OCI-LY1 (cell line): ENCODE measurements at regions not wholly inside any gene's neighbourhood (a gene's known extent, or its start where the extent isn't known, plus 50 kb on each side); places are given as distances from the start of the nearest gene placed in this dataset.

Source experiments
- H2AFZ ChIP-seq: fragments of 200-600 bp; sonication (generic), shearing (Covaris generic); 2 replicates; pipeline ENCODE4 v1.6.0; 2014; ENCODE audit warnings: antibody characterized with exemption, mild to moderate bottlenecking, low read length
- H3F3A ChIP-seq: fragments of 200-600 bp; sonication (generic), shearing (Covaris generic); 2 replicates; pipeline ENCODE4 v1.6.0; 2014; ENCODE audit warnings: mild to moderate bottlenecking, antibody characterized with exemption, low read length, moderate library complexity; ENCODE audit not compliant: insufficient read depth
- H3K27ac ChIP-seq: fragments of 200-600 bp; sonication (generic); 2 replicates; pipeline ENCODE4 v1.5.1; 2014; ENCODE audit warnings: low read length, mixed run types, mild to moderate bottlenecking, low read depth; ENCODE audit not compliant: poor library complexity, severe bottlenecking
- H3K27me3 ChIP-seq: fragments of 200-600 bp; sonication (generic); 2 replicates; pipeline ENCODE4 v1.6.0; 2014; ENCODE audit warnings: antibody characterized with exemption, mild to moderate bottlenecking, low read length, moderate library complexity; ENCODE audit not compliant: insufficient read depth
- H3K36me3 ChIP-seq: fragments of 200-600 bp; sonication (generic); 2 replicates; pipeline ENCODE4 v1.6.1; 2014; ENCODE audit warnings: mild to moderate bottlenecking, antibody characterized with exemption, low read length, moderate library complexity, mixed read lengths; ENCODE audit not compliant: insufficient read depth
- H3K4me1 ChIP-seq: fragments of 200-600 bp; sonication (generic); 2 replicates; pipeline ENCODE4 v1.5.1; 2014; ENCODE audit warnings: mild to moderate bottlenecking, low read length, moderate library complexity; ENCODE audit not compliant: insufficient read depth, severe bottlenecking
- H3K4me2 ChIP-seq: fragments of 200-600 bp; sonication (generic), shearing (Covaris generic); 2 replicates; pipeline ENCODE4 v1.6.1; 2014; ENCODE audit warnings: low read length
- H3K4me3 ChIP-seq: fragments of 200-600 bp; sonication (generic); 2 replicates; pipeline ENCODE4 v1.5.1; 2014; ENCODE audit warnings: low read length, low read depth, mild to moderate bottlenecking, mixed read lengths; ENCODE audit not compliant: poor library complexity, severe bottlenecking
- H3K79me2 ChIP-seq: fragments of 200-600 bp; shearing (Covaris generic); 2 replicates; pipeline ENCODE4 v1.6.1; 2016; ENCODE audit warnings: mixed run types, low read length, mixed read lengths; ENCODE audit not compliant: insufficient read depth
- H3K9ac ChIP-seq: fragments of 200-600 bp; sonication (generic), shearing (Covaris generic); 2 replicates; pipeline ENCODE4 v1.6.1; 2014; ENCODE audit warnings: mild to moderate bottlenecking, low read length, mixed read lengths
- H3K9me2 ChIP-seq: fragments of 200-600 bp; sonication (generic), shearing (Covaris generic); 2 replicates; pipeline ENCODE4 v1.6.1; 2014; ENCODE audit warnings: low read depth, mild to moderate bottlenecking, low read length, mixed read lengths
- H3K9me3 ChIP-seq: fragments of 200-600 bp; shearing (Covaris generic); 2 replicates; pipeline ENCODE4 v1.6.1; 2014; ENCODE audit warnings: low read length, mixed read lengths
- H4K20me1 ChIP-seq: fragments of 200-600 bp; sonication (generic), shearing (Covaris generic); 2 replicates; pipeline ENCODE4 v1.6.0; 2016; ENCODE audit warnings: mild to moderate bottlenecking, low read length; ENCODE audit not compliant: insufficient read depth
- EZH2 ChIP-seq: fragments of 200-600 bp; sonication (generic), shearing (Covaris generic); IDR thresholded peaks from 2 replicates; pipeline ENCODE4 v1.8.0; 2017; ENCODE audit warnings: borderline replicate concordance, mixed run types, mild to moderate bottlenecking, antibody characterized with exemption, low read length, moderate library complexity, mixed read lengths
- TF ChIP-seq, protein P1 (sequence below): fragments of 200-600 bp; sonication (generic), shearing (Covaris generic); IDR thresholded peaks from 2 replicates; pipeline ENCODE4 v1.5.1; 2017; ENCODE audit warnings: mild to moderate bottlenecking, antibody characterized with exemption, low read length, moderate library complexity, mixed read lengths

GRCh38 chrX:13932416-13932815, 97.3 kb downstream of the GEMIN8 start:
- Histone ChIP-seq H3K4me2 (no peak overlapping the region), H3K36me3 (no peaks in the 10 kb centered on the region), H3K79me2 (no peaks in the 10 kb centered on the region), H4K20me1 (no peaks in the 10 kb centered on the region), H3K4me1 (no peaks in the 10 kb centered on the region), H3K27ac (no peak overlapping the region), H2AFZ (no peak overlapping the region), H3K9ac (no peak overlapping the region), H3K9me3 (no peaks in the 10 kb centered on the region), H3K9me2 (no peaks in the 10 kb centered on the region), H3F3A (no peaks in the 10 kb centered on the region), H3K27me3 (no peaks in the 10 kb centered on the region), H3K4me3 (no peak overlapping the region)
- TF ChIP-seq, protein P1, sequence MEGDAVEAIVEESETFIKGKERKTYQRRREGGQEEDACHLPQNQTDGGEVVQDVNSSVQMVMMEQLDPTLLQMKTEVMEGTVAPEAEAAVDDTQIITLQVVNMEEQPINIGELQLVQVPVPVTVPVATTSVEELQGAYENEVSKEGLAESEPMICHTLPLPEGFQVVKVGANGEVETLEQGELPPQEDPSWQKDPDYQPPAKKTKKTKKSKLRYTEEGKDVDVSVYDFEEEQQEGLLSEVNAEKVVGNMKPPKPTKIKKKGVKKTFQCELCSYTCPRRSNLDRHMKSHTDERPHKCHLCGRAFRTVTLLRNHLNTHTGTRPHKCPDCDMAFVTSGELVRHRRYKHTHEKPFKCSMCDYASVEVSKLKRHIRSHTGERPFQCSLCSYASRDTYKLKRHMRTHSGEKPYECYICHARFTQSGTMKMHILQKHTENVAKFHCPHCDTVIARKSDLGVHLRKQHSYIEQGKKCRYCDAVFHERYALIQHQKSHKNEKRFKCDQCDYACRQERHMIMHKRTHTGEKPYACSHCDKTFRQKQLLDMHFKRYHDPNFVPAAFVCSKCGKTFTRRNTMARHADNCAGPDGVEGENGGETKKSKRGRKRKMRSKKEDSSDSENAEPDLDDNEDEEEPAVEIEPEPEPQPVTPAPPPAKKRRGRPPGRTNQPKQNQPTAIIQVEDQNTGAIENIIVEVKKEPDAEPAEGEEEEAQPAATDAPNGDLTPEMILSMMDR: no peak
- TF ChIP-seq EZH2: no peak

GRCh38 chrX:13927175-13927574, 102.5 kb downstream of the GEMIN8 start:
- Histone ChIP-seq H4K20me1 (no peaks in the 10 kb centered on the region), H2AFZ (no peak overlapping the region), H3K27me3 (no peaks in the 10 kb centered on the region), H3K4me2 (no peak overlapping the region), H3K9me2 (no peaks in the 10 kb centered on the region), H3K9me3 (no peaks in the 10 kb centered on the region), H3K79me2 (no peaks in the 10 kb centered on the region), H3K4me1 (no peaks in the 10 kb centered on the region), H3F3A (no peaks in the 10 kb centered on the region), H3K9ac (no peak overlapping the region), H3K36me3 (no peaks in the 10 kb centered on the region), H3K4me3 (no peak overlapping the region), H3K27ac (no peak overlapping the region)
- TF ChIP-seq, protein P1: no peak
- TF ChIP-seq EZH2: no peak

GRCh38 chrX:13923845-13924244, 105.8 kb downstream of the GEMIN8 start:
- no peak overlapping the region for H3K4me2 ChIP-seq
- no peaks in the 10 kb centered on the region for H3K79me2 ChIP-seq

More at GRCh38 chrX:13923845-13924244, 105.8 kb downstream of the GEMIN8 start:
- H3K27me3 ChIP-seq: no peaks in the 10 kb centered on the region
- no peak overlapping the region for H3K27ac ChIP-seq
- H3K4me1 ChIP-seq: no peaks in the 10 kb centered on the region
- H3K9me2 ChIP-seq: no peaks in the 10 kb centered on the region
- no peak overlapping the region for H3K4me3 ChIP-seq
- no peaks in the 10 kb centered on the region for H3K9me3 ChIP-seq
- H3K9ac ChIP-seq: no peak overlapping the region
- H3K36me3 ChIP-seq: no peaks in the 10 kb centered on the region
- H2AFZ ChIP-seq: no peak overlapping the region
- H4K20me1 ChIP-seq: no peaks in the 10 kb centered on the region
- TF ChIP-seq, protein P1: no peak
- no peak for TF ChIP-seq EZH2
- H3F3A ChIP-seq: no peaks in the 10 kb centered on the region
